Testis (tissue), 2 donors: ENCODE measurements at regions not wholly inside any gene's neighbourhood (a gene's known extent, or its start where the extent isn't known, plus 50 kb on each side); places are given as distances from the start of the nearest gene placed in this dataset.

ENCODE experiments used
- CTCF ChIP-seq, 3 experiments: fragments of 450-650 bp in 2 of 3; fragments of 200-600 bp in 1 of 3; sonication (generic) in 1 of 3; IDR thresholded peaks; one replicate each; pipeline ENCODE4 v1.5.1; 2016 to 2019; ENCODE audit warnings: antibody characterized with exemption in 3 of 3, mild to moderate bottlenecking in 2 of 3, moderate library complexity in 1 of 3
- POLR2A ChIP-seq: fragments of 450-650 bp; IDR thresholded peaks from one replicate; pipeline ENCODE4 v1.6.1; 2017; ENCODE audit warnings: antibody characterized with exemption, mild to moderate bottlenecking, moderate library complexity

GRCh38 chr1:238152119-238152518 is 261.4 kb upstream of the ZP4 start:
- TF ChIP-seq POLR2A: no peak
- TF ChIP-seq CTCF (IDR thresholded peaks at IDR 0.05): no peak
